Stimulated activated CD8-positive, alpha-beta memory T cell treated with anti-CD3 and anti-CD28 coated beads, Interleukin-7, amount 100 ng/mL, for 4 hours (primary cell): ENCODE measurements at regions not wholly inside any gene's neighbourhood (a gene's known extent, or its start where the extent isn't known, plus 50 kb on each side); places are given as distances from the start of the nearest gene placed in this dataset.

Experiments used
- DNase-seq, 2 donors: peaks; one replicate each; pipeline ENCODE4 v3.0.0-alpha.2; 2020; ENCODE audit warnings: low read depth in 2 of 2

DNA sequence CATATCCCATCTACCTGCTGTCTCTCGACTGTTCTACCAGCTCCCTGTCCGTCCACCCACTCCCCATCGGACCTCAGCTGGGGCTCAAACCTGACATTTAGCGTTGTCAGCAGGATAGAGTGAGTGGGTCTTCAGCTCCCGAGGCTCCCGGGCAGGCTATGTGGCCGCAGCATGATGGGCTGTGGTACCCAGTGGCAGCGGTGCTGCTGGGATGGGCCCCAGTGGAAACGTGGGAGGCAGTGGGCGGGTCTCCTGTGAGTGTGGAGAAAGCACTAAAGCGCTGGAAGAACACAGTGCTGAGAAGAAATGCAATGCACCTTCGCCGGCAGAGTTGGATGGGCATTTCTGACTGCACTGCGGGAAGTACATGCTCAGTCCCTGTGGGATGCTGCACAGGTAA lies 204.8 kb upstream of the SYT4 start:
- no peak for DNase-seq

DNA sequence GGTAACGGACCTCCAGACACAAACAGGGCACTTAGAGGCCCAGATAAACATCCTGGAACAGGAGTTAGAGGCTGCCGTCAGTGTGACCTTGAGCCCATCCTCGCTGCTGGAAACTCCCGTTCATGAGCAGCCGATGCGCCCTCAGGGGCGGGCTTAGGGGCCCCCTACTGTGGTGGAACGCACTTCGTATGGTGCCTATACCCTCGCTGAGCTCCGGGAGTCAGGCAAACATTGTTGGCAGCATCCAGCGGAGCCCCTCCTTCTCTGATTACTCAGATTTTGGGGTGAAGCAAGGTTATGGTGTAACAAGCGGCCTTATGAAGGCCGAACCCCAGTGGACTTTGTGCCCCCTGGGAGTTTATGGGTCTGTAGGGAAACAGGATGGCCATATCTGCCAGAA lies 205.3 kb upstream of the SYT4 start:
- DNase-seq, result no peak

DNA sequence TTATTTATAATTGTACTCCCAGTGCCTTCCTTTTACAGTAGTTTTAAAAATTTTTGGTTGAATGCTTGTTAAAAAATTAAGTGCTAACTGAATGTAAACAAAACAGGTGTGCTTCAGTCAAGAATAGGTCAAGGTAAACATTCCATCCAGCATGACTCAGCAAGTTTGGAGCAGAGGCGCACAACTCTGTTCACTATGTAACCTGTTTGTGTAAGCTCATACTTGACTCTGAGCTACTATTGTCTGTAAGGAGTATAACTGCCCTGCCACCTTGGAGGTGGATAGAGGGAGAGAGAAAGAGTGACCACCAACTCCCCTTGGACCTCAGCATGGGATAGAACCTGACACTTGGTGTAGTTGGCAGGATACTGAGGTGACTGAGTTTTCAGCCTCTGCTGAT lies 207.4 kb upstream of the SYT4 start:
- no peak for DNase-seq

DNA sequence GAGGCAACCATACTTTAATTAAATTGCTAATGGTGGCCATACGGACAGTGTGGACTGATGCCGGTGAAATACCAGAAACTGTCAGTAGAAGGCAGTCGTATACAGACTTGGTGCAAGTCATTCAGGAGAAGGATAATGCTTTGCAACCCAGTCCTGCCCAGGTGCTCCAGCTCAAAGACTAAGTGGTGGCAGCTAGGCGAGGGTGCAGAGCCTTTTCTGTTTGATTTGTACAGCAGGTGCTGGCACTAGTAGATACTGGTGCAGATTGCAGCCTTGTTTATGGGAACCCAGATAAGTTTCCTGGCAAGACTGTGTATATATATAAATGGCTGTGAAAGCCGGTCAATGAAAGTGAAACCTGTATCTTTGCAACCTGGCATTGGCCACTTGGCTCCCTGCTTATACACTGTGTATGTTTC lies 208.3 kb upstream of the SYT4 start:
- DNase-seq, result no peak

DNA sequence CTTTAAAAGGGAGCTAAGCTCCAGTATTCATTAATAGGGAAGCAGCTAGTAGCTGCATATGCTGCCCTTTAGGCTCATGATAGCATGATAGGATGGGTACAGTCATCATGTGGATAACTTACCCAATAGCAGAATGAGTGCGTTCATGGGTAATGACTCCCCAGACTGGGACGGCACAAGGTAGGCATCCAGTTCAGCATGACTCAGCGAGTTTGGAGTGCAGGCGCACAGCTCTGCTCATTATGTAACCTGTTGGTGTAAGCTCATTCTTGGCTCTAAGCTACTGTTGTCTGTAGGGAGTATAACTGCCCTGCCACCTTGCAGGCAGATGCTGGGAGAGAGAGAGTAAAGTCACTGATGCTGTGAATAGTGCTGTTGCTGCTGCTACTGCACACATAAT lies 209.2 kb upstream of the SYT4 start:
- no peak for DNase-seq

DNA sequence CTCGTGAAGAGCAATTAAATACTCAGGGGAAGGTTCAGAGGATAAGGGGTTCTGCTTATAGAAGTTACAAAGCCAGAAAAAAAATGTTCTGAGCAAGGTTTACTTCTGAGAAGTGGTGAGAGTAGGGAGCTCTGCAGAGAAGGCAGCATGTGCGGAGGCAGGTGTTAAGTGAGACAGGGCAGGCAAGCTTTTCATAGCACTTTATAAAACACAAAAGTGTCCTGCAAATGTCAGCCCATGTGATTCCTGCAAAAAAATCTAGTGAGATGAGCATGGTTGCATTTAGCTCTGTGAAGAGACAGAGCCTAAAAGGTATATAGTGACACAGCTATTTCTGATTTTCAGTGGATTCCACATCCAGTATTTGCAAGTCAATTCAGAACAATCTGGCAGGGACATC lies 223.8 kb upstream of the SYT4 start:
- DNase-seq, result no peak

DNA sequence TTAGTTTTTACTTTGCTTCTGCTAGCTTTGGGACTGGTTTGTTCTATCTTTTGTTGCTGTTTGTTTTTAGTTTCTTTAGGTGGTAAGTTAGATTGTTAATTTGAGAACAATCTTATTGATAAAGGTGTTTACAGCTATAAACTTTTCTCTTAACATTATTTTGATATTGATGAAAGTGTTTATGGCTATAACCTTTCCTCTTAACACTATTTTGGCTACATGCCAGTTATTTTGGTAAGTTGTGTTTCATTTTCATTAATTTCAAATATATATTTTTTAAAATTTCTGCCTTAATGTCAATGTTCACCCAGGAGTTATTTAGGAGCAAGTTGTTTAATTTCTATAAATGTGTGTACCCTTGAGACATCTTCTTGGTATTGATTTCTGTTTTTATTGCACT lies 229.6 kb upstream of the SYT4 start:
- DNase-seq, result no peak

DNA sequence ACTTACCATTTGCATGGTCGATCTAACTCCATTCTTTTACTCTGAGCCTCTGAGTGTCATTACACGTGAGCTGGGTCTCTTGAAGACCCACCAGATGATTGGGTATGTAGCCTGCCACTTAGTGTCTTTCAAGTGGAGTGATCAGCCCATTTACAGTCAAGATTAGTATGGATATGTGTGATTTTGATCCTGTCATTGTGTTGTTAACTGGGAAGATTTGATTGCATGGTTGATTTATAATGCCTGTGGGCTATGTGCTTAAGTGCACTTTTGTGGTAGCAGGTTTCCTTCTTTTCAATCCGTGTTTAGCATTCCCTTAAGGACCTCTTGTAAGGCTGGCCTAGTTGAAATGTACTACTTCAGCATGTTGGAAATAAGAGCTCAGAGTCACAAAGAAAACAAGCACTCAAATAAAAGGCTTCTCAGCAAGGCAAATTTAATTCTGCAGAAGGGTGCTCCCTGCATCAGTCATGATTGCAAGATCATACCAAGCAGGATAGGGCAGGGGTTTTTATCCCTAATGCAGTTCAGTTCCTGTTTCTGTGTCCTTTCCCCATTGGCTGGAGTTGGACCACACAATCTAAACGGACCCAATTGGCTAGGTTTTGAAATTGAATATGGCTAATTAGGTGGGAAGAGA lies 230.7 kb upstream of the SYT4 start:
- no peak for DNase-seq

DNA sequence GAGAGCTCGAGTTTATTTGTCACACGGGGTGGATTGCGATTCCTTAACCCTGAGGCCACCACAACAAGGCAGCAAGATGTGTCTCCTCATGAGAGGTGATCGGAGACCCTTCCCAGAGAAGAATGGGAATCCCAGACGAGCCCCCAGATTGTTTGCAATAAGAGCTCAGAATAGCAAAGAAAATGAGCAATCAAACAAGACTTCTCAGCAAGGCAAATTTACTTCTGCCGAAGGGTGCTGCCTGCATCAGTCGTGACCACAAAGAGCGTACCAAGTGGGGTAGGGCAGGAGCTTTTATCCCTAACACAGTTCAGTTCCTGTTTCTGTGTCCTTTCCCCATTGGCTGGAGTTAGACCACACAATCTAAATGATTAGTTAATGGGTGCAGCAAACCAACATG lies 237.5 kb upstream of the SYT4 start:
- no peak for DNase-seq

DNA sequence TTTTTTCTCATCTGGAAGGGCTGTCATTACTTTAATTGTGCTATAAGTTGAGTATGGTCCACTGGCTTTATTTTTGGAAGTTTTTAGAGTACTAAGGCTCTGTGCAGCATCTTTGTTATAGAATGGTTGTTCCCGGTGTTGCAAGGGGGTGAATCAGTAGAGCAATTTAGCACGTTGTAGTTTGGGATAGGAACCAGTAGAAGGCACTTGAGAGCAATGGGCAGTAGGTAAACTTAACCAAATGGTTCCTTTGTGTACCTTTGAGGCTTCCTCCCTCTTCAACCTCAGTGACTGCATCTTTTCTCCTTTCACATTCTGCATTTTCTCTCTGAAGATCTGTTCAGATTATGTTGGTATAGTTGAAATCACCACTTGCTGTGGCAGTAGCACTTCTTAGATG lies 238.2 kb upstream of the SYT4 start:
- DNase-seq, result no peak

DNA sequence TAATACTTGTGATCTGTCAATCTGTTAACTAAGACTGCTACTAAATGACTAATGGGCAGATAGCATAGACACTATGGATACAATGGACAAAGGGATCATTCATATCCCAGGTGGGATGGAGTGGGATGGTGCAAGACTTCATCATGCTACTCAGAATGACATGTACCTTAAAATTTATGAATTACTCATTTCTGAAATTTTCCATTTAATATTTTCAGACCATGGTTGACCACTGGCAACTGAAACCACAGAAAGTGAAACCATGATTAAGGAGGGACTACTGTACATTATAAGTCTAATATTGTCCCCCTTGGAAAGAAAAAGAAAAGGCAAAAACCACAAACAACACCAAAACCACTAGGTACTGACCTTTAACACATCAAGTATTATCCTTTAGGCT lies 247.0 kb upstream of the SYT4 start:
- DNase-seq, result no peak

DNA sequence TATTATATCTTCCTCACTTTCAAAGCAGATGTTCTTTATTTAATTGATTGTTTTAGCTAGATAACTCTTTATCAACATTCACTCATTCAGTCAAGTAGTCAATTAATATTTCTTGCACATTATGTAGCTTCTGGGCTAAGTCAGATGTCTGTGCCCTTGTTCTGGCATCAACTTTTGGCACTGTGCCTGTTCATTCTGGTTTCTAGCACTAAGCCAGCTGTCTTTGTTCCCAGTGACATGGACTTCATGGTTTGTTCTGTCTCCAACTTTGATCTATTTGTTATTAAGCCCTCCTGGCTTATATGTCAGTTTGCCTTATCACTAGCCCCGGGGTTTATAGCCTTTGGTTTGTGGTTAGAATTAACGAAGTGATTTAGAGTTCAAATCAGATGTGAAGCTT lies 247.9 kb upstream of the SYT4 start:
- no peak for DNase-seq

DNA sequence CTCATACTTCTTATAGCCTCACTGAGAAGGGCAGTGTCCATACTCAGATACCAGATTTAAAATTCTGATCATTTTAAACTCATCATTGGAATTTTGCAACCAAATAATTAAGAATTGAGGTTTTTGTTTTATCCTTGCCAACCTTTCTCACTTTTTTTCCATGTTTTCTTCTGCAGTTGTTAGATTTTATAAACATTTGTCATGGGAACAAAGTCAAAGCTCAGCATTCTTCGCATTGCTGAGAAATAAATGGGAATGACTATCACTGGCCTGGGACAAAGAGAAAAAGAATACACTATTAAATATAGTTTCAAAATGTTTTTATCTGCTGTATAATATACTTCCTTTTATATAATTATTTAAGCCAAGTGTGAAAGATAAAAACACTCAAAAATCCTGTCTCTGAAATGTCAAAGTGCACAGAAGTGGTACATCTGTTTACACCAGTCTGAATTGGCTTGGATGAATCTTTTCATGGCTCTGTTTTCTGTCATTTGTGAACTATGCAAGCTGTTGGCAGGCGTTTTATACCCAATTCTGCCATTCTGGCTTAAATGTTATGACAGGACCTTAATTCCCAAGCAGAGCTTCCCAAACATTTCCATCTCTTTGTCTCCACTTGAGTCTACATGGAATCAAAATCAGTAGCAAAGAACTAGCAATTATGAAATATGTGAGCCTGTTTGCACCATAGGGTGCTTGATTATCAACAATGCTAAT lies 249.3 kb upstream of the SYT4 start:
- no peak for DNase-seq

DNA sequence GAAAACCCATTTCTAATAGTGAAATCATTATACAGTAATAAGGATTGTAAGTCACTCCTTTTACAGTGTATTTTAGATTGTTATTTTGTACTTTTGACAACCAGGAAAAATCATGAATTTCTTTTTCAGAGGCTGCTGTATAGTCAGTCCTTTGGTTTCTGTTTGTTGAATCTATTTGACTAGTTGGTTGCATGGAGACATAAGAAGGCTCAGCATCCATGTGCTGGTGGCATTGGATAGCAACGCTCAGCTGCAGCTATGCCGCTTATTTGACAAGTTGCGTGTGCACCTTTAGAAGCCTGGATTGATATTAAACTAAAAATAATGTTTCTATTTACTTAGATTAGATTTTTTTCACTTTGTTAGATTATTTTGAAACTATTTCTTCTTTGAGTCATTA lies 254.1 kb upstream of the SYT4 start:
- no peak for DNase-seq

DNA sequence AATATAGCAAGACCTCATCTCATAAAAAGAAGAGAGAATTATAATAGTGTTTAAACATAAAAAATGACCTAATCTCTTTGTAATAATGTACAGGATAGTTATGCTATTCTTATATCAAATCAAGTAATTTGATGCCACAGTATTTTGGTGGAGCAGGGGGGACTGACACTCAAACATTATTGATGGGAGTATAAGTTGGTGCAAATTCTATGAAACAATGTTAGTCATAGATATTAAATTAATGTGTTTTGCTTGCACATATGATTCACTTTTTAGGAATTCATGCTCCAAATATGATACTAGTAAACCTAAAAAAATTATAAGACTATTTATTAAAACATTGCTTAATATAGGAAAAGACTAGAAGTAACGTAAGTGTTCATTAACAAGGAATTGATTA lies 256.1 kb upstream of the SYT4 start:
- DNase-seq, result no peak

DNA sequence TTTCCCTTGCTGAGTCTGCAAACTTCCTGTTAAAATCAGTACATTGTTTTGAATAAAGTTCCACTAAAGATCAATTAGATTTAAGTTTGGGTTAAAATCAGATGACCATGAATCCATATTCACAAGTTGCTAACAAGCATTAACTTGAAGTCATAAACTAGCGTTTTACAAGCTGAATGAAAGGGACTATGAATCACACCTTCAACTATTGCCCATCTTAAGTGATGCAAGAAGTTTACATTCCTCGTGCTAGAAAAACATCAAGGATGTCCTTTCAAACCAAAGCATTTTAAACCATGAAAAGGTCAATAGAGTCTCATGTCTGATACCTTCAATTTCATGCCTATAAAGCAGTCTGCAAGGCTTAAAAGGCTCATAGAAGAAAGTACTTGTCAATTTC lies 257.2 kb upstream of the SYT4 start:
- no peak for DNase-seq

DNA sequence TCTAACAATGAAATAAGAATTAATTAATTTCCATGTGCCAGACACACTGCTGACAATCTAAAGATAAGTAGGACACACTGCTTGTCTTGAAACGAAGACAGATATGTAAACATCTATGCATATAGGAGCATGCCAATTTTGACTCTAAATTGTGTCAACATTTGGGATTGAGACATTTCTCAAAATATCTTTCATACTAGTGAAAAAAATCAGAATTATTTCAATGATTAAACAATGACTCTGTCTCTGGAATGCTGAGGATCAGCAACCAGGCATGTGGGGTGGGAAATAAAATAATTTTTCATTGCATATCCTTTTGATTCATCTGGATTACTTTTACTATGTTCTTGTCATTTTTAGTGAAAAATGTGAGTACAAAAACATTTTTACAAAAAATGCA lies 262.6 kb upstream of the SYT4 start:
- no peak for DNase-seq

DNA sequence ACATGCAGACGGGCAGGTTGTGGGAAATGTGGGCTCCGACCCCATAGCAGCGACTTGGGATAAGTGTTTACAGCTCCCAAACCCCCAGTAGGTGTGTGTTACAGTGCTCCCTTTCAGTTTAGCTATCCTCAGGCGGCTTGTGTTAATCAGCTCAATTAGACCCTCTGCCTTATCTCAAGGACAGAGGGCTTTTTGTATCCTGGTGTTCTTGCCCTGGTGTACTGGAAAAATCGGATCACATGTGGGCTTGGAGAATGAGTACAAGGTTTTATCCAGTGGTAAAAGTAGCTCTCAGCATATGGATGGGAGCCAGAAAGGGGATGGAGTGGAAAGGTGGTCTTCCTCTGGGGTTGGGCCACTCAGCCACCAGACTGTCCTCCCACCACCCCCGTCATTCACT lies 264.7 kb upstream of the SYT4 start:
- no peak for DNase-seq

DNA sequence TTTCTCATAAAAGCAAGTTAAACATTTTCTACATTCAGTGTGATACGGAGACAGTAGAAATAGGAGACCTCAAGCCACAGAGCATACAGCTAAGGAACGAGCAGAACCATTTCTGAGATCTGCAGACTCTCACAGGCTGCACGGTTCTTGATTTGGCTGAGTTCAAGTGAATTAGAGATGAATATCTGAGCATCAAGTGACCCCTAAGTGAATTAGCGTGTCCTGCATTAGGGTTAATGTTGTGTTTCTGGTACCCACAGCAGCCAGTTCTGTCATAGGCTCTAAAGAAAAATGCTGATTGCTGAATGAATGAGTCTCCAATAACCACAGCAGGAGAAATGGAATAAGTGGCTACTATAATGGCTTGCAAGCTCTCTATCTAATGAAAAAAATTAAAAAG lies 265.9 kb upstream of the SYT4 start:
- DNase-seq, result no peak

DNA sequence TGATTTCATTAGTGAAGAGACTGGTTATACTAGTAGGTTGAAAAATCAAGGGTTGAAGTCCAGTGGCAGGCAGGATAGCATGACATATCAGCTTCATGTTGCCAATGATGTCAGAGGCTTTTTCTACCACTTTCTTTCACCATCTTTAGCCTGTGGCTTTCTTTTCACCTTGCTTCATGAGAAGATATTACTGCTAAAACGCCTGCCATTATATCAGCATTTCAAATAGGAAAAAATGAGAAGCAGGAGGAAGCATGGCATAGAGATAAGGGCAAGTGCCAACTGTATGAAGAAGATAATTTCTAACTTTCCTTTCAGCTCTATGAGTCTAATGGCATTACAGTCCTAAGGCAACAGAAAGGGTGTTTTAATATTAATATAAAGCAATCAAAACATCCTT lies 270.2 kb upstream of the SYT4 start:
- DNase-seq, result no peak

DNA sequence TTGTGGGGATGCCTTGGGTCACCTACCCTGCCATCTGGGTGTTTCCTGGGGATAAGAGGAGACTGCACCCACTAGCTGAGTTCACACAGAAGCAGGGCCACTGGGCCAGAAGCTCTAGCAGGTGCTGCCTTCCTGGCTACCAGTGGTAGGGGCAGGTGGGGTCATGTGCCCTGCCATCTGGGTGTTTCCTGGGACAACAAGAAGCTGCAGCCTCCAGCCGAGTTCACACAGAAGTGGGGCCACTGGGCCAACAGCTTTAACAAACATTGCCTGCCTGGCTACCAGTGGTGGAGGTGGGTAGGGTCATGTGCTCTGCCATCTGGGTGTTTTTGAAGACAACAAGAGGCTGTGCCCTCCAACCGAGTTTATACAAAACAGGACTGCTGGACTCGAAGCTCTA lies 282.2 kb upstream of the SYT4 start:
- DNase-seq, result no peak

DNA sequence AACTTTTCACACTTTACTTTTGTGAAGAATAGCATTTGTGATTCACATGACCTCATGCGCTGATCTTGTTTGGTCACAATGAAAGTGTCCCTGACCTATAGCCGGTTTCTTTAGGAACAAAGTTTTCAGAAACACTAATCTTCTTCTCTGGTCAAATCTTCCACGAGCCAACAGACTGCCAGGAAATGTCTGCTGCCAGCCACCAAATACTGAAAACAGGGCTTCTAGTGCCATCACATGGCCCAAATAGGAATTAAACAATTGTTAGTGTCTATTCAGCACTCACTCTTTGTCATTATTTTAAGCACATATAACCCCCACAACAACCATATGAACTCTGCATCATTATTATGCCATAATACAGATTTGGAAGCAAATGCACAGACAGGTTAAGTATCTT lies 286.5 kb upstream of the SYT4 start:
- DNase-seq, result no peak

DNA sequence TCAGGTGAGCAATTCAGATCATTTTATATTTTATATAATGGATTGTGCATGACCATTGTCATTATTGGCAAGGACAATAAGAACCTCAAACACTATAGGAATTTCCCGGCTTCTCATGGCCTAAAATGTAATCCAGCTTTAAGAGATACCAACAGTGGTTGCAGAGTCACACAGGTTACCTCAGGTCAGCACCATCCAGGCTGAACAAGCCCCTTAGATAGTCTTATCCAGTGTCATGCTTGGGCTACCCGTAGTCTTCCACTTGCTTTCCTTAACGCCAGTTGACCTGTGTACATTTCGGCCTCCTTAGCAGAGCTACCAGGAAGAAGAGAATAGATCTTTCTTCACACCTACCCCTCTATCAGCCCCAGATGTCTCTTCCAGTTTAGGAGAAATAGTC lies 293.3 kb upstream of the SYT4 start:
- DNase-seq, result no peak

DNA sequence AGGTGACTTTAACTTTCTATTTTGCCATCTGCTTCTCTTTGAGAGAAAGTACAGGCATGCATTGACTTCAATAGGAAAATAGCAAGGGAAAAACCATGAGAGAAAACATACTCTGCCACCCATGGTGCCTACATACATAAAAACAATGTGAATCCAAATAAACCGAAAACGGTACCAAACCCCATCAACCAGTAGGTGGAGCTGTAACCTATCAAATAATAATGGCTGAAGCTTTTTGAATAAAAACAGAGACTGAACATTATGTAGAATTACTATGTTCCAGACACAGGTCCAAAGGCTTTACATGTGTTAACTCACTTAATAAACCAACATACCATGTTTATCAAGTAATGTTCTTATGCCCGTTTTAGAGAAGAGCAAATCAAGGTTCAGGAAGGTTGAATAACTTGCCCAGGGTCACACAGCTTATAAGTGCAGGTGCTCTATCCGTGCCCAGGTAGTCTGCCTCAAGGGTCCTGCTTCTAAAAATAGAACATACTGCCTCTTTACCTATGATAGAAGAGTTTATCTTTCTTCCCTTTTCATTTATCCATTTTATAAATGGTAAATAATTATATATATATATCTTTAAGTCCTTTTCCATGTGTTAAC lies 293.9 kb upstream of the SYT4 start:
- DNase-seq, result no peak
